ENCODE measurements at regions not wholly inside any gene's neighbourhood (a gene's known extent, or its start where the extent isn't known, plus 50 kb on each side); places are given as distances from the start of the nearest gene placed in this dataset.

DNA sequence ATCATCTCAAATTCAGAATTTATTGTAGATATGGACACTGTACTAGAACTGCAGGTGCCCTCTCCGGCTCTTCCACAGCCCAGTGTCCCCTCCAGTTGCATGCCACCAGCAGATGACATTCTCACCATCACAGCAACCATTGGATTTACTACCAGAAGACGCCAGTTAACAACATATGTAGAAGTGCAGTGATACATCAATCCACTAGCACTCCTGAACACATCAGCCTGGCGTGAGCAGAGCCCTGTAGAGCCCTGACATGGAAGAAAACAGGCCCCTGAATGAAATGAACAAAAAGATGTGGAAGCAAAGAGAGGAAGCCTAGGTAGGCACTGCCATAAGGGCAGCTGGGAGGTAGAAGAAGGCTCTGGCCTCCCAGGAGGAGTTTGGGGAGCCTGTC is 73.1 kb upstream of the GALNT2 start:
- TF ChIP-seq, protein P1, sequence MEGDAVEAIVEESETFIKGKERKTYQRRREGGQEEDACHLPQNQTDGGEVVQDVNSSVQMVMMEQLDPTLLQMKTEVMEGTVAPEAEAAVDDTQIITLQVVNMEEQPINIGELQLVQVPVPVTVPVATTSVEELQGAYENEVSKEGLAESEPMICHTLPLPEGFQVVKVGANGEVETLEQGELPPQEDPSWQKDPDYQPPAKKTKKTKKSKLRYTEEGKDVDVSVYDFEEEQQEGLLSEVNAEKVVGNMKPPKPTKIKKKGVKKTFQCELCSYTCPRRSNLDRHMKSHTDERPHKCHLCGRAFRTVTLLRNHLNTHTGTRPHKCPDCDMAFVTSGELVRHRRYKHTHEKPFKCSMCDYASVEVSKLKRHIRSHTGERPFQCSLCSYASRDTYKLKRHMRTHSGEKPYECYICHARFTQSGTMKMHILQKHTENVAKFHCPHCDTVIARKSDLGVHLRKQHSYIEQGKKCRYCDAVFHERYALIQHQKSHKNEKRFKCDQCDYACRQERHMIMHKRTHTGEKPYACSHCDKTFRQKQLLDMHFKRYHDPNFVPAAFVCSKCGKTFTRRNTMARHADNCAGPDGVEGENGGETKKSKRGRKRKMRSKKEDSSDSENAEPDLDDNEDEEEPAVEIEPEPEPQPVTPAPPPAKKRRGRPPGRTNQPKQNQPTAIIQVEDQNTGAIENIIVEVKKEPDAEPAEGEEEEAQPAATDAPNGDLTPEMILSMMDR (IDR thresholded peaks at IDR 0.05; ENCODE audit: low read depth, low read length): no peak
- H3K9me3 ChIP-seq (ENCODE audit: severe bottlenecking): no peaks in the 10 kb centered on the region
- no peak overlapping the region for H3K4me3 ChIP-seq (ENCODE audit: low read depth, low read length)
- DNase-seq: no peak
- no peak overlapping the region for H3K27ac ChIP-seq
- no peaks in the 10 kb centered on the region for H3K36me3 ChIP-seq
- H3K27me3 ChIP-seq (ENCODE audit: insufficient read depth, low read depth, severe bottlenecking): no peaks in the 10 kb centered on the region

DNA sequence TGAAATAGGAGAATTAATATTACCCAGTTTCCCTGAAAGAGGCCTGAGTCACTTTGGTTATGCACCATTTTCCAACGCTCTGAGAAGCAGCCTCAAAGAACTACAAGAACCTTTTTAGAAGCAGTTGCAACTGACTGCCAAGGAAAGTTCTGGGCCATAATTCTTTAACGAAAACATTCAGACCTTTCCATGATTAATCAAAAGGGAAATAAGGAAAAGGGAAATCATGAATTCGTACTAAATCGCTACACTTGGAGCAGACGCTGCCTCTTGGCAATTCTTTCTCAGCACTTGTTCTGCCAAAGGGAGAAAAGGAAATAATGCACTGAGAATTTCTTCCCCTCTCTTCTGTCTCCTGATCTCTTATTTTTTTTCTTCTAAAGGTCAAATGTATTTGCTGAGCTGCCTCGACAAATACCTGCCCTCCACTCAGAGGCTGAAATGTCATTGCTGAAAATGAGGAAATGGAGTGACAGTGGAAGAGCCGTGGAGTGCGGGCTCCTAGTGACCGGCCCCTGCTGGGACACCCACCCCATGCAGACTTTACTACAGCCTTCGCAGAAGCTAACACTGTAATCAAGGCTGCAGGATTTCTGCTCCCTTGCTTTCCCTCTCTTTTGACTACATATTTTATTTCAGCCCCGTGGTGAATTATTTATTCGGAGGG is 67.9 kb upstream of the GALNT2 start:
- TF ChIP-seq, protein P1 (IDR thresholded peaks at IDR 0.05; ENCODE audit: low read depth, low read length): no peak
- Histone ChIP-seq H3K27me3 (ENCODE audit: insufficient read depth, low read depth, severe bottlenecking) (no peaks in the 10 kb centered on the region), H3K4me3 (ENCODE audit: low read depth, low read length) (no peak overlapping the region), H3K27ac (no peak overlapping the region), H3K36me3 (no peaks in the 10 kb centered on the region), H3K9me3 (ENCODE audit: severe bottlenecking) (no peaks in the 10 kb centered on the region)
- no peak for DNase-seq

- no peak for DNase-seq
- H3K36me3 ChIP-seq: no peaks in the 10 kb centered on the region
Measured at GRCh38 chr1:230000493-230001184, 66.4 kb upstream of the GALNT2 start.

GRCh38 chr1:230002164-230002803 is 64.8 kb upstream of the GALNT2 start:
- Histone ChIP-seq H3K27me3 (ENCODE audit: insufficient read depth, low read depth, severe bottlenecking) (no peaks in the 10 kb centered on the region), H3K4me3 (ENCODE audit: low read depth, low read length) (no peak overlapping the region), H3K36me3 (no peaks in the 10 kb centered on the region), H3K9me3 (ENCODE audit: severe bottlenecking) (no peaks in the 10 kb centered on the region), H3K27ac (no peak overlapping the region)
- no peak for DNase-seq
- TF ChIP-seq, protein P1 (IDR thresholded peaks at IDR 0.05; ENCODE audit: low read depth, low read length): no peak

More at GRCh38 chr1:230000493-230001184, 66.4 kb upstream of the GALNT2 start:
- Histone ChIP-seq H3K27ac (no peak overlapping the region), H3K9me3 (ENCODE audit: severe bottlenecking) (no peaks in the 10 kb centered on the region), H3K27me3 (ENCODE audit: insufficient read depth, low read depth, severe bottlenecking) (no peaks in the 10 kb centered on the region), H3K4me3 (ENCODE audit: low read depth, low read length) (no peak overlapping the region)
- TF ChIP-seq, protein P1 (IDR thresholded peaks at IDR 0.05; ENCODE audit: low read depth, low read length): no peak

DNA sequence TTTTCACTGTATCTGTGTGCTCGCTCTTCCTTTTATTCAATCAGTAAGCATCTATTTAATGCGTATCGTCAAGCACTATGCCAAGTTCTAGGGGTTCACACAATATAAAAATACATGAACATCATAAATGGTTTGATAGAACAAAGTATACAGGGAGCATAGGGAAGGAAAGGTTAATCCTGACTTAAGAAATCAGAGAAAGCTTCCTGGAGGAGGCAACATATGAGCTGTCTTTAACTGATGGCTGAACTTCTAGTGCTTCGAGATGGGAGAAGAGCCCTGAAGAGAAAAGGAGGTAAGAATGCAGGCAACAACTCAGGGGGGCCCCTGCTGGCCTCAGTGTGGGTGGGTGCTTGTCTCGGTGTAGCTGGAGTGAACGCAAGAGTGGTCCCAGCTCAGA is 63.6 kb upstream of the GALNT2 start:
- no peaks in the 10 kb centered on the region for H3K27me3 ChIP-seq (ENCODE audit: insufficient read depth, low read depth, severe bottlenecking)
- H3K27ac ChIP-seq: no peak overlapping the region
- H3K36me3 ChIP-seq: no peaks in the 10 kb centered on the region
- TF ChIP-seq, protein P1 (IDR thresholded peaks at IDR 0.05; ENCODE audit: low read depth, low read length): no peak
- no peak for DNase-seq
- H3K9me3 ChIP-seq (ENCODE audit: severe bottlenecking): no peaks in the 10 kb centered on the region
- no peak overlapping the region for H3K4me3 ChIP-seq (ENCODE audit: low read depth, low read length)

Data from WERI-Rb-1 (cell line).